Activated T-cell treated with anti-CD3 and anti-CD28 coated beads for 4 hours (primary cell): ENCODE measurements at regions not wholly inside any gene's neighbourhood (a gene's known extent, or its start where the extent isn't known, plus 50 kb on each side); places are given as distances from the start of the nearest gene placed in this dataset.

Experiments used
- DNase-seq: peaks from one replicate; pipeline ENCODE4 v3.0.0-alpha.2; 2020

DNA sequence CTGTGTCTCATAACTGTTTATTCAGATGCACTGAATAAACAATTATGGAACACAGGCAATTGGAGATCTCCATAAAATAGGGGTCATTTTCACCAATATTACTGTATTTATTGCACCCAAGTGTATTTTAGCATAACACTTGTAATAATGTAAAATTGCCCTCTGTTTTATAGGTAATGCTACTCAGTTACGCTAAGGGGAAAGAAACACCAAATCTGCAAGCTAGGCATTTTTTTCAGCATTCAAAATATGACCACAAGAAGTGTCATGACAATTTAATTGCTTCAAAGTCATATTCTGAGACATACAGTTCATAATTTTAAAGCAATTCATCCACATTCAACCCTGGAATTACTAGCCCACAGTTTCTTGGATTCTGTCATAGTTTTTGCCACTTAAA, 643.2 kb upstream of the NOX3 start:
- no peak for DNase-seq

DNA sequence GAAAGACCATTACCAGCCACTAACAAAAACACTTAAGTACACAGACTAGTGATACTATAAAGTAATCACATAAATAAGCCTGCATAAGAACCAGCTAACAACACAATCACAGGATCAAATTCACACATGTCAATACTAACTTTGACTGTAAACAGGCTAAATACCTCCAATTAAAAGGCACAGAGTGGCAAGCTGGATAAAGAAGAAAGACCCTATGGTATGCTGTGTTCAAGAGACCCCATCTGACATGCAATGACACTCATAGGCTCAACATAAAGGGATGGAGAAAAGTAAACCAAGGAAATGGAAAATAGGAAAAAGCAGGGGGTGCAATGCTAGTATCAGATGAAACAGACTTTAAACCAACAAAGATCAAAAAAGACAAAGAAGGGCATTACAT, 631.8 kb upstream of the NOX3 start:
- no peak for DNase-seq

DNA sequence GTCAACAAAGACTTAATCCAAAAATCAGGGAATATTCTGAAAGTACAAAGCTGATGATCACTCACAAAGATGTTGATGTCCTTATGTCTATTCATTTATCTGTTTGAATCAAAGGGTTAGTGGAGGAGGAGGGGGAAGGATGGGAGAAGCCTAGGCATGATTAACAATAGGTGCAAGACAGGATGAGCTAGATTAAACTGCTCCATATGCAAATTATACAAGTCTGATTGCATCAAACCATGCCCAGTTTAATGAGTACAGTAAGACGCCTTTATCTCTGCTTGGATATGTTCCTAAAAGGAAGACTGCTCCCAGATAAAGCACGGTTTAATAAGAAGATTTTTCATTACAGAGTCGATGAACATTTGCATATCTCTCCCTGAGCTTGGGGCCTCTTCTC, 626.4 kb upstream of the NOX3 start:
- no peak for DNase-seq

DNA sequence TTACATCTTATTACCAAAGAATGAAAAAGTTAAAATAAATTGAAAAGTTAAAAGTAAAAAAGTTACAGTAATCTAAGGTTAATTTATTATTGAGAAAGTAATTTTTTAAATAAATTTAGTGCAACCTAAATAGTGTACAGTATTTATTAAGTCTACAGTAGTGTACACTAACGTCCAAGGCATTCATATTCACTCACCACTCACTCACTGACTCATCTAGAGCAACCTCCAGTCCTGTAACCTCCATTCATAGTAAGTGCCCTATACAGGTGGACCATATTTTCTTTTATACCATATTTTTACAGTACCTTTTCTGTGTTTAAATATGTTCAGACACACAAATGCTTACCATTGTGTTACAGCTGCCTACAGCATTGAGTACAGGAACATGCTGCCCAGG, 624.7 kb upstream of the NOX3 start:
- no peak for DNase-seq

DNA sequence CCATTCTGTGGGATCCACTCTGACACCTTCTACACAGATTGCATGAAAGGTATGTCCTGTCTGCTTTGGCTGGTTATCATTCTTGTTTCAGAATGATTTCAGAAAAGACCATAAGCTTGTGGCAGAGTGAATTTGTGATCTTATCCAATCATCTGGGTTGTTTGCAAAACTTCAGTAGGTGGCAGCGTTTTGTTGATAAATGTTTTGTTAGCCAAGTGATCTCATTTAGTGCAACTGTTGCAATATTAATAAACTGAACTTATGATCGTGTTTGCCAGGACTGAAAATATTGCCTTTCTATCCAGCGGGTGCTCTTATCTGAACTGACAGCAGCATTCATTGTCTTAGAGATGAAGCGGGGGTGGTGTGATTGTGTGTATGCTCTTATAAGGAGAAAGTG, 613.2 kb upstream of the NOX3 start:
- no peak for DNase-seq

DNA sequence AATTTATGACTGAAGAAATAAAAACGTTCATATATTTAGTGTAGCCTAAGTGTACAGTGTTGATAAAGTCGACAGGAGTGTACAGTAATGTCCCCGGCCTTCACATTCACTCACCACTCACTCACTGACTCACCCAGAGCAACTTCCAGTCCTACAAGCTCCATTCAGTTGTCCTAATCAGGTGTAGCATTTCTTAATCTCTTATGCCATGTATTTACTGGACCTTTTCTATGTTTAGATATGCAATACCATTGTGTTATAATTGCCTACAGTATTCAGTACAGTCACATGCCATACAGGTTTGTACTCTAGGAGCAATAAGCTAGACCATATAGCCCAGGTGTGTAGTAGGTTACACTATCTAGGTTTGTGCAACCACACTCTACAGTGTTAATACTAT, 610.2 kb upstream of the NOX3 start:
- DNase-seq: no peak

DNA sequence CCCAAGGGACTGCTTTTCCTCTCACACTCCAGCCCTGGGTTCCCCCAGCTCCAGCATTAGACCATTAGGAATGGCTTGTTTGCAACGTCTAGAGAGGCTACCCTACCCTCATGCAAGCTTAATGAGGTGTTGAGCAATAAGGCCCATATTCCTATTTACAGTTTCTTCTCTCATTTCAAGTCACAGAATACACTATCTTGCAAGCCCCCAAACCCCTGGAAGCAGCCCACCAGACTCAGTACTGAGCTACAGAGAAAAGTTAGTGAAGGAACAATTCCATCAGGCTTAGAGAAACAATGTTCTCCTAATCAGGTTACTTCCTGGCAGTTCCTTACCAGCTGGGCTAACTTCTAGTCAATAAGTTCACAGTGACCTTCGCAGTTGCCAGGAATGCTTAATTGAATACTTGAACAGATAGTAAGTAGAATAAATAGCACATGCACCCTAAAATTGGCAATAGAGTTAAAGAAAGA, 606.5 kb upstream of the NOX3 start:
- no peak for DNase-seq

DNA sequence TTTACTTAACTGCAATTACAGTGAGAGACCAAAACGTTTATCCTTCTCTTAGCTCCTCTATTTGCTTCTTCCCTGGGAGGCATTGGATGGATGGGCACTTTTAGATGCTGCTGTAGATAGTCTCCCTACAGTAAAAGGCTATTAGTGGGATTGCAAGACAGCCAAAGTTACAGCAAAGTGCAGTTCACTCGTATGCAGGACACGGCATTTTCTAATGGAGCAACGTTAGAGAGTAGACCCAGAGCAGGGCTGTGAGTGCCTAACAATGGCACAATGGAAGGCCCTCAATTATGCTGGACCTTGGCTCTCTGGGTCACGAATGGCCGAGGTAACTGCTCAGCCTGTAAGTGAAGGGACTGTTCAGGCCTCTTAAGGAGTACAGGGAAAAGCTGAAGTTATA, 605.8 kb upstream of the NOX3 start:
- no peak for DNase-seq

DNA sequence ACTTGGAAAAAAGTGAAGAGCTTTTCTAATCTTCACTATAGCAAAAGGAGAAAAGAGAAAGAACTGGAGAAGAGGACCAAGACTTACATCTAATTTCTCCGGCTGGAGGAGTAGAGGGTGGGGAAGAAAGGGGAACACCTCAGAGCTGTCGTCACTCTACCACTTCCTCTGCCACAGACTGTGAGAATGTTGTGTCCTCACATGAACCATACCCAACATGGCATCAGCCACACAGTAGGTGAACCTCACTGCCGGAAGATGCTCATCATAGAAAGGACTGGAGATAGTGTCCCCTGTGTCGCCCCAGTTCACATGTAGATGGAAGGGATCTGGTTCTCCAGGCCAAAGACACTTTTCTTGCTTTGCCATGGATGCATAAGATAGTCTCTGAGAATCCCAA, 604.4 kb upstream of the NOX3 start:
- no peak for DNase-seq

DNA sequence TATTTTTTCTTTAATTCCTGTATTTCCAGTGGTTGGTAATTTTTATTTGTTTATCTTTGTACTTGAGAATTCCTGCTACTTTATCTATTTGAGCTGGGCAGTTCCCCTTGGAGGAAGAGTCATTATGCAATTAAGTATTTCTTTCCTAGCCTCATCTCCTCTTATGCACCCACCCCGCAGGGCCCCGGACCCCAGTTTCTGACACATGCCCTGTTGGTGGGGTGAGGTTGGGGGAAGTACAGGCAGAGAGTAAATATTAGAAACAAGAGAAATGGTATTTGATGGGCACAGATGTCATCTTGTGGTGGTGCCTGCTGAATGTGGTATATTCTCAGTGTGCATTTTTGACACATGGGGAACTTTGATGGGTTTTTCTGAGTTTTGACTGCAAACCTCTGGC, 602.7 kb upstream of the NOX3 start:
- no peak for DNase-seq

DNA sequence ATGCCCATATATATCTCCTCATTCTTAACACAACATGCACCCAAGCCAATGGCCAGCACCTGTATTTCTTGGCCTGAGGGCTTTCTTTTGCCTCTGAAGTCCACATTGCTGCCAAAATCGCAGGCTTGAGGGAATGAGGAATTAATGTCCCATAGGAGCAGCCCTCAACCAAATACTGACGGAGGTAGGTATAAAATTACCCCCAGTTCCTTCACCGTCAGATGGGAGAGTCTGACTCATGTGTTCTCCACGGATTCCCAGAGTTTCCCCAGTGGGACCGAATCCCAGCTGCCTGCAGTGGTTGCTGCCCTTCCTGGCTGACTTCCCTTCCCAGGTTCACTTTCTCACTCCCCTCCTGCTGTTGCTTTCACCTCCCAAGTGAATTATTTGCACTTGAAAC, 602.2 kb upstream of the NOX3 start:
- DNase-seq: no peak

DNA sequence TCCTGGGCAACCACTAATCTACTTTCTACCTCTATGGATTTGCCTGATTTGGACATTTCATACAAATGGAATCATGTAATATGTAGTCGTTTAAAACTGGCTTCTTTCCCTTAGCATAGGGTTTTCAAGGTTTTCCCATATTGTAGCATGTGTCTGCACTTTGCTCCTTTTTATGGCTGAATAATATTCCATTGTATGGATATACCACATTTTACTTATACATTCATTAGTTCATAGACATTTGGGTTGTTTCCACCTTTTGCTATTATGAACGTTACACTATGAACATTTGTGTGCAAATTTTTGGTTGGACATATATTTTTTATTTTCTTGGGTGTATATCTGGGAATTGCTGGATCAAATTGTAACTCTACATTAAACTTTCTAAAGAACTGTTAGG, 600.4 kb upstream of the NOX3 start:
- no peak for DNase-seq

DNA sequence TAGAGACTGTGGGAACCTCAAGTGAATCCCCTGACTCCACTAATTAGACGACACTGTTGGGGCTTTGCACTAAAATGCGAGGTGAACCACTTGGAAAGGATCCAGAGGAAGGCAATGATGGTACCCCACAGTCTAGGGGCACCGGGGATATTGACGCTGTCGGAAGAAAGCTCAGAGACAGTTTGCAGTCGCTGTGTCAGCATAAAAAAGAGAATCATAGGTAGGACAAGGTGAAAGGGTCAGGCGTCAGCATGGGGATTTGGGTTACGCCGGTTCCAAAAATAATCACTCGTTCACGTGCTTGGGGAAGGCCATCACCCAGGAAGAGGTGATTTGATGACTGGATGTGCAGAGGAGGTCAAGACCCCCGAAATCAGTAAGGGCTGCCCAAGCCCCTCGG, 598.0 kb upstream of the NOX3 start:
- DNase-seq: no peak

DNA sequence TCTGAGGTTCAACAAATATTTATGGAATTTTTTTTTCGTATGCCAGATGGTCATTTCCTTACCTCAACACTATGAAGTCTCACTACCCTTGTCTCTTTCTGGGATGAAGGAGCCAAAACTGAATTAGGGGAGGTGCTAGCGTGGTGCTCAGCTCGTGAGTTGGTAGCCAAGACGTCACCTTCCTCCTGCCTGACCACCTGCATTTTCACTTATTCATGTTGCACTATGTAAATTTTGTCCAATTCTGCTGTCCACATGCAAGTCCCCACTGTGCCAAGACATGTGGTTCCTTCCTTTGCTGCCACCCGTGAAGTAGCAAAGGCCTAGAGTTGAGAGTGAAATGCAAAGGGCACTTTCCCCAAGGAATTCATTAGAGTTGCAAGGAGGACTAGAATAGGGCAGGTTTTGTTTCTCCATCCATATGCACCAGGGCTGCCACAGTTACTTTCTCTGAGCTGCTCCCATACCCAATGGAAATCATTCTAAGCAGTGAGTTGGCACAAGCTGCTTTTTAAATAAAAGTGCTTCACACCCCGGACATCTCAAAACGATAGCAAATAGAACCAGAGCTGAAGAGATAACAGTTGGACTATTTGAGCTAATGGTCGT, 591.3 kb upstream of the NOX3 start:
- no peak for DNase-seq

DNA sequence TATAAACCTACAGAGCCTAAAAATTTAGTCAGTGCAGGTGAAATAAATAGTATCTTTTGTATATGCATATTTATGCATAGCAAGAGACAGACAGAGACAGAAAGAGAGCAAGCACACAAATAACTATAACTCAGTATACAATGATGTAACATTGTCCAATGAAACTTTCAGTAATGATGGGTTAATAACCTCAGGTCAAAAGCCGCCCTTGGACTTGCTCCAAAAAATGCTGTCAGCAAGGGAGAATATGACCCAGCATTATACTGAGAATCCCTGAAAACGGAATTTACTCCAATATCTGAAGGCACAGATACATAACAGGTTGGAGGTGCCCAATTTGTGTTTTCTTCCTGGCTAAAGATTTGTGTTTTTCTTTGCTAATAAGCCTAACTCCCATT, 590.6 kb upstream of the NOX3 start:
- DNase-seq: no peak

DNA sequence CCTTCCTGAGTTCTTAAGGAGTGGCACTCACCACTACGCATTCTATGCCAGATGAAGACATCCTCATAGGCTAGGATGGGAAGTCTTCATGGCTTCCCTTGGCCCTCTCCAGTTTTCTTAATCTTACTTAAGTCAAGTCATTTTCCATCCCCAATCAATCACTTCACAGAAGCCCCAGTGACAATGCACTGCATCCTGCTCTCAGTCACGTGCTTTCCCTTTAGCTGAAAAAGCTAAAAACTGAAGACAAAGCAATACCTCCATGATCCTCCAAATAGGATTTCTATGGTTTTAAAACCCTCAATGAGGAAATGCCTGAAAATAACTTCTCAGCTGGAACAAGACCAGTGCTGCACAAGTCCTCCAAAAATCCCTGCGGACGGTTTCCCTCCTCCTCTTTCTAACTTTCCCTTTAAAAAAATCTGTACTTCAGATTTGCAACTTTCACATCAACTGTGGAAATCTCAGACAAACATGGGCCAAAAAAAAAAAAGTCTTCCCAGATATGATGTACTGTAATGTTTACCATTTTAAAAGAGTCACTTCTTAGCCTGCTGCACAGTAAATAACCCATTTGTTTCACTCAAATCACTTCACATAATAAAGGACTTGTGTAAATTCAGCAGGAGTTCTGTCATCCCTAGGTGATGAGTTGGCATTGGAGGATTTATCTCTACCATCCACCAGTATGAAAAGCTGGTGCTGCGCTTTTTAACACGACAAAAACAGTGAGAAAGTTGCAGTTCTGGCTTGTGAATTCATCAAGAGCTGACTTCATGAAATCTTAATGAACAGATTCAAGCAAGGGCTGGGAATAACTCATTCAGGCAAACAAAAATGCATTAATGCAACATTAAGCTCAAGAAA, 590.0 kb upstream of the NOX3 start:
- no peak for DNase-seq

DNA sequence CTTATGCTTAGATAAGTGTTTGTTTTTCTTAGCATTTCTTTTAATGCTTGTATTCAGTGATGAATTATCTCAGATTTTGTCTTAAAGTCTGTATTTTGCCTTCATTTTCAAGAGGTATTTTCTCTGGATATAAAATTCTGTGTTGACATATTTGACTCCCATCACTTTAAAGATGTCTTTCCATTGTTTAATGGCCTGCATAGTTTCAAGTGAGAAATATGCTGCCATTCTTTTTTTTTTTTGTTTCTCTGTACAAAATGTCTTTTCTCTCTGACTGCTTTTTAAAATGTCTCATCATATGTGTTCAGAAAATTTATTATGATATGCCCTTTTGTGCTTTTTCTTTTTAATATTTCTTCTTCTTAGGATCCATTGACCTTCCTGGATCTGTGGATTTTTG, 578.0 kb upstream of the NOX3 start:
- no peak for DNase-seq

DNA sequence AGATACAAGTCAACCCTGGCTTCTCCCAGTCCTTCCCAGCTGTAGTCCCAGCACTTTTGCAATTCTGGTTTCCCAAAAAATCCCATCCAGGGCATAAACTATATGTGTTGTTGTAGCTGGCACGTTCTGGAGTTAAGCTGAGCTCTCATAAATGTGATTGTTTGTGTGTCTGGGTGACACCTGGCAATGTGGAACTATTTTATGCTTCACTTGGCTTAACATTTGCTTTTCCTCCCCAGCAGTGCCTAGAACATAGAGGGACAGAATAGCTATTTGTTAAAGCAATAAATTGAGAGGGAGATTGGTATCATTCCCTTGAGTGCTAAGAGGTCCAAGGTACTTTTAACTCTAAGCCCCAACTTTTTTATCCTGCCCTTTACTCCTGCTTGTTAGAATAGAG, 575.9 kb upstream of the NOX3 start:
- DNase-seq: no peak

DNA sequence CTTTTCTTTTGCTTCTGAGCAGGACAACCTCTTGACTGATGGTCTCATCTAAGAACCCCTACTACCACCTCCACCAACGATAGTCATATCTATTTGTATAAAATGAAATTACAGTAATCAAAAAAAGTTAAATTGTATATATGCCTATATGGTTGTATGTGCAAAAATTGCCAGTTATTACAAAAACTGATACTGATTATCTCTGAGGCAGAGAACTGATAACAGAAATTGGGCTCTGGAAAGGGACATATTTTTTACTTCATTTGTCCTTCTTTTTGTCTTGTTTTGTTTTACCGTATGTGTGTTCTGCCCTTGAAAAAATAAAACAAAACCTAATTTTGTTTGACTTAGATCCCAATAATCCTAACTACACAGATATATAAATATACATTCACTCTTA, 574.4 kb upstream of the NOX3 start:
- DNase-seq: no peak

DNA sequence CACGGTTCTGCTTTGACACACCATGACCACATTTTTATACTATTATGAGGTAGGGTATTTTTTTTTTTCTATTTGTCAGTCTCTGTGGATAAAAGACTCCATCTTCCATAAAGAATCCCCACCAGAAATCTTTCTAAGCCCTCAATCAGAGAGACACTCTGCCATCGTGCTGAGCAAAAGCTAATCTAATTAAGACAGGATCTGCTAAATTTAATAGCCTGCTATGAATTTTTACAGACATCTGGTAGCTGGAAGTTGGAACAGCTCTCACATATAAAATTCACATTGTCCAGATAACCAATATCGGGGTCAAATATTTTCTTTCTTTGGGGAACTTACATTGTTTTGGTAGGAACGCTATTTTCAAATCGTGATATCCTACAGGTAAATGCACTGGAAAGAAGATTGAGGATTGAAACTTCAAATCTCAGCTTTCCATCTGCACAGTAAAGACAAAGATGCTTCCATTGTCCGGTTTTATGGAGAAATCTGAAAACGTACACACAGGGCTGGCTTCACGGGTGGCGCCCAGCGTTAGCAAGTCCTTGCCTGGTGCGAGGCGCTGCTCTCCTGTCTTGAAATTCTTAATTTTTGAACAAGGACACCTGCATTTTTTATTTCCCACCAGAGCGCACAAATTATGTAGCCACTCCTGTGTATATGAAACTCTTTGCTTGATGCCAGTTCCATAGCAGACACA, 573.8 kb upstream of the NOX3 start:
- DNase-seq: no peak

DNA sequence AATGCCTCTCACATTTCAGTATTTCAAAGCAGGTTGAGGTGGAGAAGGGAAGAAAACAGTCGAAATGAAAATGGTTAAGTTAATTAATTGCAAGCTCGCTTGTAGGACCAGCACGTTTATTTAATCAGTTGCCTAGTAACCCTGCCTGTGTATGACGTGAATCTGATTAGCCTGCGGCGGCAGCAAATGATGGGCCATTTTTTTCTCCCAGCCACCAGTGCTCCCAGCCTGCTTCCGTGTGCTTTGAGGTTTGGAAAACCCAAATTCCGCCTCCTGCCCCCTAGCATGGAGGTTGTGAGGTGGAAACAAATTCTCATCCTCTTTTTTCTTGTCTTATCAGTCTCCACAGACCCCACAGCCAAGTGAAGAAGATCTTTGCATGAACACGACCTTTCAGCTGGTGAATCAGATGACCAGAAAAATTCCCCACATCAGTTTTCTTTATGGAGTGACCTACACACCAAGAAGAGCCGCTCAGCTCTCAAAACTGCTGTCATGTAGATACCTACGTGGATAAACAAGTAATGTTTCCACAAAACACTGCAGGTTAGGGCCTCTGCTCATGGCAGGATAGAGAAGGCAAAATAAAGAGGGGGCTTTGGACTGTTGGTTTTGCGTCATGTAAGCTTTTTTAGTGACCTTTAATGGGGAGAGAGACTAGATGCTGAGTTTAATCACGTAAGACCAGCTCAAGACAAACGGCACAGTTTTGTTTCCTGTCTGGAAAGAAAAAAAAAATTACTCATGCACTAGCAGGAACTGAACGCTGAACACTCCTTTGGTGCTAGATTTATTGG, 572.9 kb upstream of the NOX3 start:
- DNase-seq: no peak

DNA sequence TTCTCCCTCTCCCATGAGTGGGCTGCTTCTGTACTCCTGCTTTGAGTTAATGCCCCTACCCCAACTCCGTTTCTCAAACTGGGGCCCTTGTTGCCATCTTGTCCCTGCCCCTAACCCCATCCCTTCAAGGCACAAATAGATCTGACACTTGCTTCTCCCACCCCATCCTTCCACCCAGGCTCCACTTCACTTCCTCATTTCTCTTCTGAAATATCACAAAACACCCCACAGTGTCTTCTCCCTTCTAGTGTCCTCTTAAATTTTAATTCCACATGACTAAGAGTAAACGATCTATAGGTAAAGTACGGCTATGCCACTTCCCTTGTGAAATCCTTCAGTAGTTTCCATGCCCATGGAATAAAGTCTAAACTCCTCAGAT, 571.6 kb upstream of the NOX3 start:
- DNase-seq: no peak

DNA sequence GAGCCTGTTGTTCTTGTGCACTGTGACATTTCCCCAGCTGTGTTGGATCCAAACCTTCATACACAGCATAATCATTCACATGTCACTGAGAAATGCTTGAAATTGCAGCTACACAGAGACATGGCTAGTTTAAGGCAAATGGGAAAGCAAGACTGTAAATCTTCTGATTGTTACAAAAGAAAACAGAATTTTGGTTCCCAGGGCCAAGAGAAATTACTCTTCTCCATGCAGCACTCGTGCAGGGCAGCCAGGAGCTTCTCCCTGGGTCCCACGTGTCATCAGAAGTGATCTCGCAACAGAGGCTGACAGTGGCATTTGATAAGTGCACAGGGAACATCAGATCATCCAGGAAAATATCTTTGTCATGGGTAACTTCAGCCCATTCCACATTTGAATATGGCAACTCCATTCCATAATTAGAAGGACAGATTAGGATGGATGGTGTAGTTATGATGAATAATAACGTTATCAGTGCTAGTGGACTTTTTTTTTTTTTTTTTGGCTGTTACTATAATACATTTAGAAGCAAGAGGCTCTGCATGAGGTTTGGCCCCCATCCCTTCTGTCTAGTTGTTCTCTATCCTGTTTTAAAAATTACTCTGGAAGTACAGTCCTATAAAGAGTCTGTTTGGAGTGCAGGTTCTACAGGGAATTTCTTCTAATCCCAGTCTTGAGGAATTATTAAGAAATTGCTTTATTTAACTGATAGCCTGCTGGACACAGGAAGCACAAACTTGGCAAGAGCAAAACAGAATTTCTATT, 571.0 kb upstream of the NOX3 start:
- DNase-seq: no peak
